ENCODE measurements at regions not wholly inside any gene's neighbourhood (a gene's known extent, or its start where the extent isn't known, plus 50 kb on each side); places are given as distances from the start of the nearest gene placed in this dataset.

DNA sequence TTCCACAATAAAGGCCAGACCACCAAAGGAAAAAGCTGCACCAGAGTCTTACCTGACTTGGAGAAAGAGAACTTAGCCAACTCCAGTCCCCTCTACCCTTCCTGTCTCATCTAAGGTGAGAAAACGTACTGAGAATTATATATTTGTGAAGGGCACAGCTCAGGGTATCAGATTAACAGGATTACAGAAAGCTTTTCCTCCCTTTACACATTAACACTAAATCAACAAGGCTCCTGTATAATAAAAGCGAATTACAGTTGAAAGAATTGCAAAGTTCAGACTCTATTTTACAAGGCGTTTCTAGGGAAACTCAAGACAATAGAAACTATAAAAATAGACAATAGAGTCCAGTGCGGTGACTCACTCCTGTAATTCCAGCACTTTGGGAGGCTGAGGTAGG is 82.7 kb upstream of the RPL10L start:
- no CpG with 5 or more reads among the region's 4 CpGs for WGBS, 2 experiments (ENCODE audit: extremely low coverage in 2 of 2, insufficient read length in 1 of 2)
- H4K8ac ChIP-seq (ENCODE audit: low read depth in 2 of 2, low read length in 2 of 2) = no peak overlapping the region

More for the DNA sequence above, 82.7 kb upstream of the RPL10L start:
- Histone ChIP-seq H2BK5ac (ENCODE audit: low read depth, low read length, poor library complexity, severe bottlenecking) (no peak overlapping the region), H3K27me3 (ENCODE audit: control insufficient read depth, insufficient read depth, low read length) (no peaks in the 10 kb centered on the region), H3K4ac (ENCODE audit: low read depth, low read length) (no peak overlapping the region), H2BK15ac (ENCODE audit: low read depth, low read length) (no peak overlapping the region), H2BK120ac (ENCODE audit: low read depth, low read length) (no peak overlapping the region), H3K18ac (ENCODE audit: low read depth, low read length) (no peak overlapping the region), H3K27ac (ENCODE audit: insufficient read depth, low read length) (no peak overlapping the region), H4K5ac (ENCODE audit: low read depth, low read length) (no peak overlapping the region), H2AK5ac (ENCODE audit: low read depth, low read length) (no peak overlapping the region), H3K4me2 (ENCODE audit: low read depth, low read length) (no peak overlapping the region), H3K4me1 (ENCODE audit: control insufficient read depth, insufficient read depth, low read length) (no peaks in the 10 kb centered on the region), H3K79me1 (ENCODE audit: low read depth in 1 of 2, low read length in 2 of 2) (no peaks in the 10 kb centered on the region), H3K14ac (replicated peaks; ENCODE audit: low read depth, low read length) (no peak overlapping the region), H3K9ac (ENCODE audit: low read depth, low read length) (no peak overlapping the region), H3K36me3 (ENCODE audit: control insufficient read depth, insufficient read depth, low read length) (no peaks in the 10 kb centered on the region), H4K91ac (ENCODE audit: insufficient read depth, low read depth, low read length) (no peak overlapping the region), H2BK20ac (ENCODE audit: low read depth, low read length) (no peak overlapping the region), H3K9me3 (ENCODE audit: control insufficient read depth, insufficient read depth, low read length) (peaks cover 1% of the 10 kb centered on the region; the same call in 1 of the 2 replicates), H3K4me3 (ENCODE audit: insufficient read depth, low read depth, low read length) (no peak overlapping the region), H2AK9ac (replicated peaks; ENCODE audit: low read depth, low read length, poor library complexity) (no peak overlapping the region), H4K20me1 (ENCODE audit: insufficient read depth, low read length) (no peaks in the 10 kb centered on the region), H3K9me1 (ENCODE audit: insufficient read depth, low read length) (no peaks in the 10 kb centered on the region), H2AFZ (replicated peaks; ENCODE audit: low read length, poor library complexity) (no peak overlapping the region), H3K23ac (ENCODE audit: low read depth, low read length) (no peak overlapping the region), H3K56ac (ENCODE audit: extremely low read depth, insufficient read depth, low read length) (no peak overlapping the region)
- DNase-seq (no peak), ATAC-seq (ENCODE audit: low read depth) (no peak)
- intact Hi-C loops (cut with micrococcal nuclease) = no loop called here
- dilution Hi-C loops (cut with HindIII; ENCODE audit: low sequenced_read_pairs, unreplicated experiment) = no loop called here
- ChIA-PET CTCF (no interaction called here), POLR2A (ENCODE audit: unreplicated experiment) (no interaction called here)
- no peak for TF ChIP-seq MAZ (IDR thresholded peaks at IDR 0.05; ENCODE audit: borderline replicate concordance, low read depth, low read length)
- no peak for TF ChIP-seq POLR2A (IDR thresholded peaks at IDR 0.05; ENCODE audit: low read depth, low read length)
- no peak for TF ChIP-seq CEBPB (IDR thresholded peaks at IDR 0.05; ENCODE audit: low read depth, low read length)
- no peak for TF ChIP-seq BHLHE40 (IDR thresholded peaks at IDR 0.05; ENCODE audit: low read depth, low read length)
- TF ChIP-seq ELK1 (IDR thresholded peaks at IDR 0.05; ENCODE audit: borderline replicate concordance, low read depth, low read length) = no peak
- no peak for TF ChIP-seq SMC3 (IDR thresholded peaks at IDR 0.05; ENCODE audit: low read depth, low read length)
- TF ChIP-seq FOS (IDR thresholded peaks at IDR 0.05; ENCODE audit: low read depth, low read length) = no peak
- no peak for TF ChIP-seq RFX5 (IDR thresholded peaks at IDR 0.05; ENCODE audit: low read depth, low read length)
- in situ Hi-C loops (cut with MboI; ENCODE audit: low sequenced_read_pairs) = no loop called here
- no TSS peak for BruUV-seq (replicated peaks)
